ENCODE measurements at regions not wholly inside any gene's neighbourhood (a gene's known extent, or its start where the extent isn't known, plus 50 kb on each side); places are given as distances from the start of the nearest gene placed in this dataset.

GRCh38 chr6:71368284-71368683 is 79.7 kb downstream of the OGFRL1 start:
- TF ChIP-seq CTCF (IDR thresholded peaks at IDR 0.05): no peak
- TF ChIP-seq, protein P1, sequence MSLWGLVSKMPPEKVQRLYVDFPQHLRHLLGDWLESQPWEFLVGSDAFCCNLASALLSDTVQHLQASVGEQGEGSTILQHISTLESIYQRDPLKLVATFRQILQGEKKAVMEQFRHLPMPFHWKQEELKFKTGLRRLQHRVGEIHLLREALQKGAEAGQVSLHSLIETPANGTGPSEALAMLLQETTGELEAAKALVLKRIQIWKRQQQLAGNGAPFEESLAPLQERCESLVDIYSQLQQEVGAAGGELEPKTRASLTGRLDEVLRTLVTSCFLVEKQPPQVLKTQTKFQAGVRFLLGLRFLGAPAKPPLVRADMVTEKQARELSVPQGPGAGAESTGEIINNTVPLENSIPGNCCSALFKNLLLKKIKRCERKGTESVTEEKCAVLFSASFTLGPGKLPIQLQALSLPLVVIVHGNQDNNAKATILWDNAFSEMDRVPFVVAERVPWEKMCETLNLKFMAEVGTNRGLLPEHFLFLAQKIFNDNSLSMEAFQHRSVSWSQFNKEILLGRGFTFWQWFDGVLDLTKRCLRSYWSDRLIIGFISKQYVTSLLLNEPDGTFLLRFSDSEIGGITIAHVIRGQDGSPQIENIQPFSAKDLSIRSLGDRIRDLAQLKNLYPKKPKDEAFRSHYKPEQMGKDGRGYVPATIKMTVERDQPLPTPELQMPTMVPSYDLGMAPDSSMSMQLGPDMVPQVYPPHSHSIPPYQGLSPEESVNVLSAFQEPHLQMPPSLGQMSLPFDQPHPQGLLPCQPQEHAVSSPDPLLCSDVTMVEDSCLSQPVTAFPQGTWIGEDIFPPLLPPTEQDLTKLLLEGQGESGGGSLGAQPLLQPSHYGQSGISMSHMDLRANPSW (CRISPR knock-in tag; conservative IDR thresholded peaks at IDR 0.05; ENCODE audit: low read depth): no peak
- TF ChIP-seq MXD4 (CRISPR knock-in tag; IDR thresholded peaks at IDR 0.05; ENCODE audit: borderline replicate concordance): no peak
- no peak for TF ChIP-seq SP1 (CRISPR knock-in tag; conservative IDR thresholded peaks at IDR 0.05)
- TF ChIP-seq ZNF423 (CRISPR knock-in tag; IDR thresholded peaks at IDR 0.05): no peak
- TF ChIP-seq MLX (CRISPR knock-in tag; IDR thresholded peaks at IDR 0.05): no peak
- no peak for TF ChIP-seq PREB (CRISPR knock-in tag; IDR thresholded peaks at IDR 0.05; ENCODE audit: borderline replicate concordance)
